ENCODE measurements at regions not wholly inside any gene's neighbourhood (a gene's known extent, or its start where the extent isn't known, plus 50 kb on each side); places are given as distances from the start of the nearest gene placed in this dataset.

DNA sequence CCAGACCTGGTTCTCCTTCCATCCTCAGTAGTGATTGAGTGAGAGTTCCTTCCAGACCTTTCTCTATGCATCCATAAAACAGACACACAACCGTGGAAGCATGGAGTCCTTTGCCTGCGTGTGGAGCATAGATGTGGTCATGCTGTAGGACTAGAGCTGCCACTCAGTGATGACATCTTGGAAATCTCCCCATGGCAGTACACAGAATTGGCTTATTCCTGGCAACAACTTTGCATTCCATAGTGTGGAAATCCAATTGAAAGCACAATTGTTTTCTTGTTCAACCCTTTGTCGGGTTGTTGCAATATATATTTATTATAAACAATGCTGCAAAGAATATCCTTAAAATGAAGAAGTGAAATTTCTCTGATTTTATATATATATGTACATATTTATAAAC, 547.8 kb downstream of the CDH26 start:
- TF ChIP-seq ZBTB1 (tag by site-specific recombination; IDR thresholded peaks at IDR 0.05) = no peak
- TF ChIP-seq, protein P1, sequence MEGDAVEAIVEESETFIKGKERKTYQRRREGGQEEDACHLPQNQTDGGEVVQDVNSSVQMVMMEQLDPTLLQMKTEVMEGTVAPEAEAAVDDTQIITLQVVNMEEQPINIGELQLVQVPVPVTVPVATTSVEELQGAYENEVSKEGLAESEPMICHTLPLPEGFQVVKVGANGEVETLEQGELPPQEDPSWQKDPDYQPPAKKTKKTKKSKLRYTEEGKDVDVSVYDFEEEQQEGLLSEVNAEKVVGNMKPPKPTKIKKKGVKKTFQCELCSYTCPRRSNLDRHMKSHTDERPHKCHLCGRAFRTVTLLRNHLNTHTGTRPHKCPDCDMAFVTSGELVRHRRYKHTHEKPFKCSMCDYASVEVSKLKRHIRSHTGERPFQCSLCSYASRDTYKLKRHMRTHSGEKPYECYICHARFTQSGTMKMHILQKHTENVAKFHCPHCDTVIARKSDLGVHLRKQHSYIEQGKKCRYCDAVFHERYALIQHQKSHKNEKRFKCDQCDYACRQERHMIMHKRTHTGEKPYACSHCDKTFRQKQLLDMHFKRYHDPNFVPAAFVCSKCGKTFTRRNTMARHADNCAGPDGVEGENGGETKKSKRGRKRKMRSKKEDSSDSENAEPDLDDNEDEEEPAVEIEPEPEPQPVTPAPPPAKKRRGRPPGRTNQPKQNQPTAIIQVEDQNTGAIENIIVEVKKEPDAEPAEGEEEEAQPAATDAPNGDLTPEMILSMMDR (tag by site-specific recombination; IDR thresholded peaks at IDR 0.05) = no peak
- no peak for TF ChIP-seq SP2 (tag by site-specific recombination; IDR thresholded peaks at IDR 0.05)
- no peak for TF ChIP-seq ZNF514 (tag by site-specific recombination; IDR thresholded peaks at IDR 0.05)
- TF ChIP-seq ZBTB20 (tag by site-specific recombination; IDR thresholded peaks at IDR 0.05) = no peak
- TF ChIP-seq ZNF596 (tag by site-specific recombination; IDR thresholded peaks at IDR 0.05) = no peak
- TF ChIP-seq KLF7 (tag by site-specific recombination; IDR thresholded peaks at IDR 0.05; ENCODE audit: borderline replicate concordance) = no peak
- TF ChIP-seq, protein P2, sequence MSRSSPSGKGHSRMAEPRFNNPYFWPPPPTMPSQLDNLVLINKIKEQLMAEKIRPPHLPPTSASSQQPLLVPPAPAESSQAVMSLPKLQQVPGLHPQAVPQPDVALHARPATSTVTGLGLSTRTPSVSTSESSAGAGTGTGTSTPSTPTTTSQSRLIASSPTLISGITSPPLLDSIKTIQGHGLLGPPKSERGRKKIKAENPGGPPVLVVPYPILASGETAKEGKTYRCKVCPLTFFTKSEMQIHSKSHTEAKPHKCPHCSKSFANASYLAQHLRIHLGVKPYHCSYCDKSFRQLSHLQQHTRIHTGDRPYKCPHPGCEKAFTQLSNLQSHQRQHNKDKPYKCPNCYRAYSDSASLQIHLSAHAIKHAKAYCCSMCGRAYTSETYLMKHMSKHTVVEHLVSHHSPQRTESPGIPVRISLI (tag by site-specific recombination; IDR thresholded peaks at IDR 0.05) = no peak
- no peak for TF ChIP-seq KLF10 (tag by site-specific recombination; IDR thresholded peaks at IDR 0.05)
- no peak for TF ChIP-seq ZNF623 (tag by site-specific recombination; IDR thresholded peaks at IDR 0.05)

Data from HEK293 (cell line).